ENCODE measurements at regions not wholly inside any gene's neighbourhood (a gene's known extent, or its start where the extent isn't known, plus 50 kb on each side); places are given as distances from the start of the nearest gene placed in this dataset.

- TF ChIP-seq CTCF (IDR thresholded peaks at IDR 0.05) (no peak), POLR2A (IDR thresholded peaks at IDR 0.05) (no peak)
Measured at GRCh38 chr22:47854680-47855079, 1092.2 kb downstream of the TBC1D22A start.

All from heart left ventricle (tissue), 13 donors.